ENCODE measurements at regions not wholly inside any gene's neighbourhood (a gene's known extent, or its start where the extent isn't known, plus 50 kb on each side); places are given as distances from the start of the nearest gene placed in this dataset.

DNA sequence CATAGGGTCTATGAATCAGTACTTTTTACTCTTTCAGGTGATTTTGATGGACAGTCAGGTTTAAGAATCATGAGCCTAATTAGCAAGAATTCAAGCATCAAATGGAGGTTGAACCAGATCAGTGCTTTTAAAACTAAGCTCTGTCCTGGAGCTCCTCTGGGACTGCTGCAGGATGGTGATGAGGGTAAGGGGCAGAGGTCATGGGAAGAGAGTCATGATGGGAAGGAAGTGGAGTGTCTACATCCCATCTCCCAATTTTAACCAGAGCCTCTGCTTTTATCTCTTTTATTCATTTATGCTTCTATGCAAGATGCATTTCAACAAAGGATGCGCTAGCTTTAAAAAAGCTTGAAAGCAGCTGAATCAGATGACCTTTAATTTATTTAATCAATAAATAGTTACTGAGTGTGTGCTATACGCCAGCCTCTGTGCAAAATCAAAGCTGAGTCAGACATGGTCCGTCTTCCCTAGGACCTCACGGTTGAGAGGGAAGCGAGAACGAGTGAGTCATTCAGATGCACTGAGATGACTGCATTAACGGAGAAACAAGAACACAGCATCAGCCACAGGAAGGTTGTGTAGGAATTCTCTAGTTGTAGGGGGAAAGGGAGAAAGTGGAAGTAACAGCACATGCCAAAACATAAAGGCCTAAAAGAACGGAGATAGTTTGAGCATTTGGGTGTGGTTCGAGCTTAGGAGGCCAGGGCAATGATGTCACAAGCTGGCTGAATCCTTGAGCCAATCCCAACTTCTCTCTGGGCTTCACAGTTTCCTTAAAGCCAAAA is 441.6 kb upstream of the BRINP1 start:
- no peaks in the 10 kb centered on the region for H3K4me1 Mint-ChIP-seq
- no peaks in the 10 kb centered on the region for H3K36me3 Mint-ChIP-seq (ENCODE audit: low read depth)
- H3K27me3 Mint-ChIP-seq, result no peaks in the 10 kb centered on the region
- ATAC-seq (ENCODE audit: low read depth) (no peak), DNase-seq (no peak)
- intact Hi-C loops (cut with micrococcal nuclease), result no loop called here
- no peak overlapping the region for H3K4me3 Mint-ChIP-seq
- POLR2A ChIA-PET, result no interaction called here
- TF ChIP-seq CTCF (IDR thresholded peaks at IDR 0.05), result no peak
- CTCF ChIA-PET, result no interaction called here
- no peak overlapping the region for H3K27ac Mint-ChIP-seq
- no peaks in the 10 kb centered on the region for H3K9me3 Mint-ChIP-seq

DNA sequence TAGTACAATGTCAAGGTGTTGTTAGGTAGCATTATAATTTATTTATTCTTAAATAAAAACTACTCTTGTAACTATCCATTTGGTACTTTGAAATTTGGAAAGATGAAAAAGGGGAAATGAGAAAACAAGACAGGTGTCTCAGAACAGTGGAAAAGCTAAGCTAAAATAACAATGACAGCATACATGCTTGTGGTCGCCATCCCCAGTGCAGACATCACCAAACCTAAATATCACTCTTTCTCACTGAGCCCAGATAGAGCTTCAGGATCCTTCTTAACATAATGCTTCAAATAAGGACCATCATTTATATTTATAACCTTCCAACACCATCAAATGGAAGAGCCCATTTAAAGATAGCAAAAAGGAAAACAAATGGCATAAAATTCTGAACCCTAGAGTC is 434.4 kb upstream of the BRINP1 start:
- DNase-seq, result no peak
- Mint-ChIP-seq H3K36me3 (ENCODE audit: low read depth) (no peaks in the 10 kb centered on the region), H3K4me1 (no peaks in the 10 kb centered on the region), H3K9me3 (no peaks in the 10 kb centered on the region), H3K27ac (no peak overlapping the region), H3K27me3 (no peaks in the 10 kb centered on the region), H3K4me3 (no peak overlapping the region)
- TF ChIP-seq CTCF (IDR thresholded peaks at IDR 0.05), result no peak
- ChIA-PET POLR2A (no interaction called here), CTCF (no interaction called here)
- intact Hi-C loops (cut with micrococcal nuclease), result no loop called here
- no peak for ATAC-seq (ENCODE audit: low read depth)

DNA sequence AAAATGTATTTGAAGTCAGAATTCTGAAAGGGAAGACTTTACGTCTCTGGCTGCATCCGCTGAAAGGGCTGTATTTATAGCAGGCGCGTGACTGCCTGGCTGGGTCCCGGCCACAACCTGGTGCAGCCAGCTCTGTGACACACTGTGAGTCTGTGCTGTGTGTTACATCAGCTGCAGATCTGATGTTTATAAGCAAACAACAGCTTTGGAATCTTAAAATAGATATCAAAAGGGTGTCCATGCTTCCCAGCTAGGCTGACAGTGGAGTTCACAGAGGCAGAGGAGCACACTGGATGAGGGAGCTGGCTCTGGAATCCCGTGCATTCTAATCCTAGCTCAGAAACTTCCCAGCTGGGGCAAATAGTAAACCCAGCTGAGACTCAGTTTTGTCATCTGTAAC is 433.4 kb upstream of the BRINP1 start:
- no peak for DNase-seq
- Mint-ChIP-seq H3K9me3 (no peaks in the 10 kb centered on the region), H3K27ac (no peak overlapping the region), H3K27me3 (no peaks in the 10 kb centered on the region), H3K4me1 (no peaks in the 10 kb centered on the region), H3K4me3 (no peak overlapping the region), H3K36me3 (ENCODE audit: low read depth) (no peaks in the 10 kb centered on the region)
- no peak for ATAC-seq (ENCODE audit: low read depth)
- POLR2A ChIA-PET, result no interaction called here
- CTCF ChIA-PET, result no interaction called here
- intact Hi-C loops (cut with micrococcal nuclease), result no loop called here
- no peak for TF ChIP-seq CTCF (IDR thresholded peaks at IDR 0.05)

- ChIA-PET CTCF (no interaction called here), POLR2A (no interaction called here)
- intact Hi-C loops (cut with micrococcal nuclease), result no loop called here
- no peak overlapping the region for H3K27ac Mint-ChIP-seq
- H3K4me3 Mint-ChIP-seq, result no peak overlapping the region
- ATAC-seq (ENCODE audit: low read depth) (no peak), DNase-seq (no peak)
- no peaks in the 10 kb centered on the region for H3K4me1 Mint-ChIP-seq
- no peaks in the 10 kb centered on the region for H3K36me3 Mint-ChIP-seq (ENCODE audit: low read depth)
- no peak for TF ChIP-seq CTCF (IDR thresholded peaks at IDR 0.05)
- H3K27me3 Mint-ChIP-seq, result no peaks in the 10 kb centered on the region
- H3K9me3 Mint-ChIP-seq, result no peaks in the 10 kb centered on the region
These were observed 432.9 kb upstream of the BRINP1 start for GRCh38 chr9:119802133-119802532.

DNA sequence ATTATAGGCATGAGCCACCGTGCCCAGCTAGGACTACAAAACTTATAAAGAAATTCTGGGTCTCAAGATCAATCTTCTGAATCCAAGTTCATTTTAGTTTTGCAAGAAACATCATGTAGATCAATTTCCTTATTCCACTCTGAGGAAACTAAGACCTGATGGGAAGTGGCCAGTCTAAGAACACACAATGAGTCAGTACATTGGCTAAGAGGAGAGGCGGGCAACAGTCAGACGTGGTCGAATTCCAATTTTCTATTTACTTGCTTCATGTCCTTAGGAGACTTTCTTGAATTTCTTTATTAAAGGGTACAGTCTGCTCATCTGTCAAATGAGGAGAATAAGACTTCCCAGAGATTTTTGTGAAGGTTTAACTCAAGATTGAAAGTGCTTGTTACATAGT is 432.1 kb upstream of the BRINP1 start:
- Mint-ChIP-seq H3K4me1 (no peaks in the 10 kb centered on the region), H3K4me3 (no peak overlapping the region), H3K9me3 (no peaks in the 10 kb centered on the region), H3K27ac (no peak overlapping the region), H3K36me3 (ENCODE audit: low read depth) (no peaks in the 10 kb centered on the region), H3K27me3 (no peaks in the 10 kb centered on the region)
- no peak for DNase-seq
- POLR2A ChIA-PET, result no interaction called here
- TF ChIP-seq CTCF (IDR thresholded peaks at IDR 0.05), result no peak
- intact Hi-C loops (cut with micrococcal nuclease), result no loop called here
- no peak for ATAC-seq (ENCODE audit: low read depth)
- CTCF ChIA-PET, result no interaction called here

All from activated B cell treated with CpG ODN at 0.5 μM for 24 hours (primary cell).